ENCODE measurements at regions not wholly inside any gene's neighbourhood (a gene's known extent, or its start where the extent isn't known, plus 50 kb on each side); places are given as distances from the start of the nearest gene placed in this dataset.
"Not testable (repeated sequence)": the region's sequence is repeated elsewhere in the genome, so short reads cannot be mapped to it uniquely, and the experiment has no call there.

DNA sequence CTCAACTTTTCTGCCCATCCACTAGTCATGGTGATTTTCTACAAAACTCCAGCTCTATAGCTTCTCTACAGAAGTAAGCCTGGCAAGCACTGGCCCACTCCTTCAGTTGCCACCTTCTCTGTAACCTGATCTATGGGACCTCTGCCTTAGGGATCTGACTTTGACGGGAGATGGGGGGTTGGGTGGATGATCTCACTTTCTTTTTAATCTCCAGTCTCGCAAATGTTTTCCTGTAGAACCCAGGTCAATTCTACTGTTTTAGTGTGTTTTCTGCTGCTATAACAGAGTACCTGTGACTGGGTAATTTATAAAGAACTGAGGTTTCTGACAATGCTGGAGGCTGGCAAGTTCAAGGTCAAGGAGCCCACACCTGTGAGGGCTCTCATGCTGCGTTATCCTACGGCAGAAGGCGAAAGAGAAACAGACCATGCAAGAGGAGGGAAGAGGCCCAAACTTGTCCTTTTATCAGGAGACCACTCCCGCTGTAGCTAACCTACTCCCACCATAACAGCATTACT is 189.9 kb upstream of the THRB start:
- DNase-seq (ENCODE audit: low read depth in 2 of 2) = no peak

DNA sequence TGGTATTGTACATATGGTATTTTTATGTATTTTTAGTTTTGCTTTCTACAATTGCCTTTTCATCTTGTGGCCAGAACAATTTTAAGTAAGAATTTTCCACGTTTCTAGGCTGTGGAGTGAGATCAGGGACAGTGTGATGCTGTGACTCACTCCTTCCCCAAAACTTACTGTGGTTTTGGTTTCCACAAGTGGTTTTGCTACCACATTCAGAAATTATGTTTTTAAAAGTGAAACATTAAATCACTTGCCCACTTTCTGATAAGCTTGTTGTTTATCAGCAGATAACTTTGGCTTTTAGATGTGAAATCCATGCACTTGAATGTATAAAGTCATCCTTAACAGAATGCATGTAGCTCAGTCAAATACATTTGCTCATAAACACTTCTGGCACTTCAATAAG is 192.2 kb upstream of the THRB start:
- DNase-seq (ENCODE audit: low read depth in 2 of 2) = no peak

DNA sequence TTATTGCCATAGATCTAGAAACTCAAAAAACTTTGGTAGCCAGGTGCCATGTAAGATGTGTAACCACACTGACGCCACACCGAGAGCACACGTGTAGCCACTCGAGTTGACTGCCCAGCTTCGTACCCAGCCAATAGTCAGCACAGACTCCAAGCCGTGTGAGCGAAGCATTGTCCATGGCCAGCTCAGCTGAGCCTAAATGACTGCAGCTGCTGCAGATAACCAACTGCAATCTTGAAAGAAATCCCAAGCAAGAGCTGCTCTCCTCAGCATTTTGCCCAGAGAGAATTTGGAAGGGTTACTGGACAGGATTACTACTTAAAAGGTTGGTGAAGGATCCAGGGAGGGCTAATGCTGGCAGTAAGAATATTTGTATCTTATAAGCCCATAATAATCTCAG is 193.0 kb upstream of the THRB start:
- DNase-seq (ENCODE audit: low read depth in 2 of 2) = no peak

DNA sequence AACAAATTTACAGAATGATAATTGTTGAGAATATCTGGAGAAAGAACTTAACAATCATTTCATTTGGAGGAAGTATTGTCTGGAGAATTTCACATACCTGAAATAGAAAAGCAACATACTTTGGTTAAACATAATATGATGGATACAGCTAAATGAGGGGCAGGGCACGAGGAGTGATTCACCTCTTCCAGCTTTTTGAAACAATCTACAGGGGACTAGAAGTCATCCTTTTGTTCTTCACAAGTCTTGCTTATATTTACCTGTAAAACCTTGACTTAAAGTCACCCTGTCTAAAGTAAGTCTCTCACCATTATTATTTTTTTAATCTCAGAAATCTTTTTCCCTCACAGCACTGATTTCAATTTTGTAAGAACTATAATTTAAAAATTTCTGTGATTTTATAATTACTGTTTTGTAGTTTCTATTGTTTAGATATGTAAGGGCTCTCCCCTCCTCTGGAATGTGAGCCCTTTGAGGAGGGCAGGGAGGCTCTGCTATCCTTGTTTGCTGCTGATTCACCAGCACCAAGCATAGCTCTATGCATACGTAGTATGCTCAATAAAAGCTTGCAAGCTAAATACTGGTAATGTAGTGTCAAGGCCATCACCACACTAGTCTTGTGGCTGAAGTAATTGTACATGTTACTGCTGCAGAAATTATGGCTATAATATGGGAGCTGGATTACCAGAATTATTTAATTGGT is 193.9 kb upstream of the THRB start:
- DNase-seq (ENCODE audit: low read depth in 2 of 2) = no peak

DNA sequence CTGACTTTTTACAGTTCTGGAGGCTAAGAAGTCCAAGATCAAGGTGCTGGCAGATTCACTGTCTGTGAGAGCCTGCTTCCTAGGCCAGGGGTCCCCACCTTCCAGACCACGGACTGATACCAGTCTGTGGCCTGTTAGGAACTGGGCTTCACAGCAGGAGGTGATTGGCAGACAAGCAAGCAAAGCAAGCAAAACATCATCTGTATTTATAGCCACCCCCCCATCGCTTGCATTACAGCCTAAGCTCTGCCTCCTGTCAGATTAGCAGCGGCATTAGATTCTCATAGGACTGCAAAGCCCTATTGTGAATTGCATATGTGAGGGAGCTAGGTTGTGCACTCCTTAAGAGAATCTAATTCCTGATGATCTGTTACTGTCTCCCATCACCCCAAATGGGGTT is 194.7 kb upstream of the THRB start:
- DNase-seq (ENCODE audit: low read depth in 2 of 2) = no peak

DNA sequence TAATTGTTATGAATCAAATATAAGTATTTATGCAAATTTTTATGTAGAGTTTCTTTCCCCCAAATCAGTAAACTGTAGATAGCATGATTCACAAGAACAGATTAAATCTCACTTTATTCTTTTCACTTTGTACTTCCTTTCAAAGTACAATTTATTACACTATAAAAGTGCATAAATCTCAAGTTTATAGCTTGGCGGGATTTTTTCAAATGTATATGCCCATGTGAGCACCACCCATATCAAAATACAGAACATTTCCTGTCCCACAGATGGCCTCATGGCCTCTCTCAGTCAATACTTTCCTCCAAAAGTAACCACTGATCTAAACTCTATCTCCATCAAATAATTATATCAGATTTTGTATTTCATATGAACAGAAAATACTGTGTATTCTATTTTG is 196.1 kb upstream of the THRB start:
- no peak for DNase-seq (ENCODE audit: low read depth in 2 of 2)

DNA sequence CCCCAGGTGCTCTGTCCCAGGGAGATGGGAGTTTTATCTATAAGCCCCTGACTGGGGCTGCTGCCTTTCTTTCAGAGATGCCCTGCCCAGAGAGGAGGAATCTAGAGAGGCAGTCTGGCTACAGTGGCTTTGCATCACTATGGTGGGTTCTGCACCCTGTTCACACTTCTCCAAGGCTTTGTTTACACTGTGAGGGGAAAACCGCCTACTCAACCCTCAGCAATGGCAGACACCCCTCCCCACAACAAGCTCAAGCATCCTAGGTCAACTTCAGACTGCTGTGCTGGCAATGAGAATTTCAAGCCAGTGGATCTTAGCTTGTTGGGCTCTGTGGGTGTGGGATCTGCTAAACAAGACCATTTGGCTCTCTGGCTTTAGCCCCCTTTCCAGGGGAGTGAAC is 204.4 kb upstream of the THRB start:
- not testable (repeated sequence) for DNase-seq (ENCODE audit: low read depth in 2 of 2)

DNA sequence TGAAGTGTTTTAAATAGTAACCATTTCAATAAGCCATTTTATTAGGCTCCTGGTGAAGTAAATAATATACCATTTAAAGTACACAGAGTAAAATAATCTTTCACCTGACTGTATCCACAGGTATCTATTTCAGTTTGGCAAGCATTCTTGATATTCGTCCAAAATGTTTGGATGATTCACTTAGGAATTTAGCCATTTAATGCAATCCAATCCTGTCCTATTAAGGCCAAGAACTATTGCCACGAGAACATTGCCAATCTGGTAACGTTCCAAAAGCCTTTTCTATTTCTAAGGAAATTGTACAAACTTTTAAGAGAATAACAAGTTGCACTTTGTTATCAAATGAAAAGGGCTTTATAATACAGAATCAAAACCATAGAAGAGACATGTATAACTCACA is 209.8 kb upstream of the THRB start:
- no peak for DNase-seq (ENCODE audit: low read depth in 2 of 2)

DNA sequence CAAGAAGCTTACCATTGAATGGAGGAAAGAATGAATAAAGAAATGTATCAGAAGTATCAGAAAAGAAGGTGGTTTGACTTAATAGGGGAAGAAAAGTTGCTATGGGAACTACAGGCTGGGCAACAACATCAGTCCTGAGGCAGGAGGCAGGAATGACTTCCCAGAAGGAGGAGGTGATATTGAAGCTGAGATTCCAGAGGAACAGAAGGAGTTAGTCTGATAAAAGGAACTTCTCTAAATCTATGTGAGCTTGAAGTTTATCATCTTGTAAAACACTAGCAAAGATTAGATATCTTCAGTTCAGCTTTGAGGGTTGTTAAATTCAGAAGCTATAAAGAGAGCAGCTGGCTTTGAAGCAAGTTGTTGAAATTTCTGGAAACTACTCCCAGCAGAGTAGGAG is 213.3 kb upstream of the THRB start:
- no peak for DNase-seq (ENCODE audit: low read depth in 2 of 2)

DNA sequence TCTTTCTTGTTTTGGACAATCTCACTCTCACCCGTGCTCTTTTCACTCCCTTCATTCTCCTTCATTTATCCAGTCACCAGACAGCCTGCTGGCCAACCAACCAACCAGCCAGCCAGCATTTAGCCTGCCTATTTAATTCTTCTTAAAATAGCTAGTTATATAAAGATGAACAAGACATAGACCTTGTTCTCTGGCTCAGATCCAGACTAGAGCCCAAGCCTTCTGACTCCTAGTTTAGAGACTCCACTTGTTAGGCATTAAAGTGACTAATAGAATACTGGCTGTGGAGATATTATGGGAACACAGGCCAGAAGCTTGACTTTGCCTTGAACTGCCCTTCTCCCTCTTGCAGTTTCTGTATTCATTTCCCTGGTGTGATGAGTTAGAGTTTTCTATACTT is 215.3 kb upstream of the THRB start:
- DNase-seq (ENCODE audit: low read depth in 2 of 2) = no peak

DNA sequence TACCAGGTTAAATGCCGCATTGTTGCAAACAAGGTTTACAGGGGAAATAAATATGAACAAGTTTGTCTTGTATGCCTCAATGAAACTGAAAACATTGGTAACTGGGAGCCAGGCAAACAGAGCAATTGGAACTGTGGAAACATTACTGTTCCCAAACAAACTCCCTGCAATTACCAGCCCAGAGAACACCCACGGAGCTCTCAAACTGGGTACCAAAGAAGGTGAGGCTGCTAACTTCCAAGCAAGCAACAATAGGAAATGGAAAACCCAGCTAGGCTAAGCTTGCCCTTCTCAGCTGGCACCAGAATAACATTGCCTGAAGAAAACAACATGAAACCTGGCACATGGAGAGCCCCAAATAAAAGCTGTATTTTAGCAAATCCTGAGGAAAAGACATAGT is 218.9 kb upstream of the THRB start:
- DNase-seq (ENCODE audit: low read depth in 2 of 2) = no peak

DNA sequence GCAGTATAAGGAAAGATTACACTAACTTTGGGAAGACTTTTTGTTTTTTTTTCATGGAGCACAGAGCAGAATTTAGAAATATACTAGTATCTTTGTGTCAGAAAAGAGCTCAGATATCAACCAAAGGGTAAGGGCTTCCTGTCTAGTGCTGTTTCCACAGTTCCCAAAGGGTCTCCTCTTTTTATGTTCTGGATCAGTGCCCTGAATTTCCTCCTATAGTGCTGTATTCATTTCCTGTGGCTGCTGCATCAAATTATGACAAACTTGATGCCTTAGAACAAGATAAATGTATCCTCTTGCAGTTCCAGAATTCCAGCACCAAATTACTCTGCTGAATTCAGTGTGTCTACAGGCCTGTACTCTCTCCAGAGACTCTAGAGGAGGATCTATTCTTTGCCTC is 219.8 kb upstream of the THRB start:
- DNase-seq (ENCODE audit: low read depth in 2 of 2) = no peak

DNA sequence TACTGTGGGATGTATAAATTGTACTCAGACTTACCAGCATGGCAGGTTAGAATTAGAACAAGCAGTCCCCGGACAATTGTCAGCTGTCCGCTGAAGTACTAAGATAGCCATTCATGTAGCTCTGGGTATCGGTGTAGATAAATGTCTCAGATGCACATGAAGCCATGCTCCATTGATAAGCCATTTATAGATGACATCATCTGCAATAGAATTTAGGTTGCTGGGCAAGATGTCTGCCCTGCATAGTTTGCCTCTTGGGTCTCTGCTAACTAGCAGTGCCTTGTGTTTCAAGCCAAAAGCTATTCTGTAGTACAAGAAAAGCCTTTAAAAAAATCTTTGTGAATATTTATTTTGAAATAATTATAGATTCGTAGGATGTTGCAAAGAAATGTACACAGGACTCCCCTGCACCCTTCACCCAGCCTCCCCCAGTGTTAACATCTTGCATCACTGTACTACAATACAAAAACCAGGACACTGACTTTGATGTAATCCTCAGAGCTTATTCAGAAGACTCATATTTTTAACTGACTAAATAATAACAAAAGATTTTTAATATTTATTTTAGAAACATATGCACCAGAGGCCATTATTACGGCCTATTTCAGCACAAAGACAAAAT is 220.6 kb upstream of the THRB start:
- DNase-seq (ENCODE audit: low read depth in 2 of 2) = no peak

DNA sequence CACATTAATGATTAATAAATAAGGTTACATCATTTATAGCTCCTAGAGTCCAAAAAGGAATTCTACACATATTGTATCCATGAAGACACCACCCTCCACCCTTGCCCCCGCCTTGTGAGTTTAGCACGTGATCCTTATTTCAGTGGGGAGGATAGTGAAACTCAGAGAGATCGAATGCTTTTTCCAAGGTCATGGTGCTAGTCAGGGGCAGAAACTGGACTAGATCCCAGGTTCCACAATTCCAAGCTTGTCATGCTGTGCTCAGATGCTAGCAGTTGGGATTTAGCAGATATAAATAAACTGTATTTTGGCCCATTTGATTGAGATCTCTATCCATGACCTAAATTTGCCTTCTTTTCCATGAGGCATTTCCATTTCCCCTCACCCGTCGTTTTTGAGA is 227.4 kb upstream of the THRB start:
- DNase-seq (ENCODE audit: low read depth in 2 of 2) = no peak

DNA sequence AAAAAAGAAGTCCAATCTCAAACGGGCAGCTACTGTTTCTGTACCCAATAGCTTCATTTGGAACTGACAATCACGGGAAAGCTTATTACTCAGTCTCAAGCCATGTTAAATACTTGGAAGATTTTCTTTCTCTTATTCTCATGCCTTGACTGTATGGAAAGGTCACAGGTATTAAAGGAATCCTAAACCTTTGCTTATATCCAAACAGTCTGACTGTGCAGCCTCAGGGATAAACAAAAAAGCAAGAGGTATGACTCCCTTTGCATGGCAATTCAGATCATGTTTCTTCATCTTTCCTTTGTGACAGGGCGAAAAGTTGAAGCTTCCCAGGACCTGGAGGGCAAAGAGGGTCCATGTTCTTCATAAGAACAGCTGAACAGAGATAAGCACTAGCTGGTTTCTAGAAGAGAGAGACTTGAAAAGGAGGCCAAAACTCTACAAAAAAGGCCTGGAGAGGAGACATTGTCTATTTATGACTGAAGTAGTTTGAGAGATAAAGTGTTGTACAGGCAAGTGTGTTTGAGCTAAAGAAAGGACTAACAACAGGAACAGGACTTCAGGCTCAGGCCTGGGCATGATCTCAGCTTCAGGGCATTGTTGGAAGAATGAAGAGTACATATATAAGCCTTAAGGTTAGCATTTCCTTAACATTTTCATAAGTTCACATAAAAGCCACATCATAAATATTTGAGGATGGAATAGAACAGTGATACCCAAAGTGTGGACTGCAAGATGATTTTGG is 231.0 kb upstream of the THRB start:
- no peak for DNase-seq (ENCODE audit: low read depth in 2 of 2)

DNA sequence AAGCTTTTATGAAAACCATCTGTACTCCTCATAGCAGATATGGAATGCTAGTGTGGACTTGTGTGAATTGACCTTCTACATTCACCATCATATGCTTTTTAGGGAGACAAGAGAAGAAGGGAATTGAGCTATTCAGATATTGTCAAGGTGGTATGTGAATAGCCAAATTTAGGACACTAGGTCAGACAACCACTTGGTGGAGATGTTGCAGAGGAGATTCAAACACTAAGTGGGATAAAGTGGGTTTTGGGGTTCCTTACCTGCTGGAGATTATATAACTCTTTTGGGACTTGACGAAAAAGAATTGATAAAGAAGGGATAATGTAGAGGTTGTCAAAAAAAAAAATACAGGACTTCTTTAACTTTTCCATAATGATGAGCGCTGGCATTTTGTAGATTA is 231.8 kb upstream of the THRB start:
- no peak for DNase-seq (ENCODE audit: low read depth in 2 of 2)

DNA sequence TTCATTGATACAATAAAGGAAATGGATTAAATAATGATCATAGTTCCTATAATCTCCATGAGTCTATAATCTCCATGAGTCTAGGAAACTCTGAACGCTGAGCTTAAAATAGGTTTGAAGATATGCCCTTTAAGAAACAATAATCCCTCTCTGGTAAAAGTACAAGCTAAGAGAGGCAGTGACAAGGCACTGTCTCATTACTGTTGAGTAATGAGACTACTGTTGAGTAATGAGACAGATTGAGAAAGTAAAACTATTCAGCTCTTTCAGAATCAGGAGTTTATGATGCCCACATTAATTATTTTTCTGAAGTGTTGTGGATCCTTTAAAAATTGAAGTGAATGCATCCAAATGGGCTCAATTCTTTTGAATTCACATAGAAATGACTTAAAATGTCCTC is 235.5 kb upstream of the THRB start:
- DNase-seq (ENCODE audit: low read depth in 2 of 2) = no peak

DNA sequence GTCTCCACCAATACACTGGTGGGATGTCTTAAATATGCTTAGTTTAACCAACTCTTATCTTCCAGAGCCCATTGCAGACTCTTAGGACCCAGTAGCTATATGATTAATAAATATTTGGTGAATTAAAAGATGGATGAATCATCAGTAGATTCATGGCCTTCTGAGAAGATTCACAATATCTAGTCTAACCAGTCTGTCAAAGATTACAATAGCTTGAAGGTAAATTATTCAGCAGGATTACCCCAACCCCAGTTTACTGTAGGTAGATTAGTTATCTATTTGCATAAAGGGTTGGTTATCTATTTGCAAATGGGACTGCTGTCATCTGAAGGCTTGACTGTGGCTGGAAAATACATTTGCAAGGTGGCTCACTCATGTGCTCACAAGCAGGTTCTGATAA is 239.4 kb upstream of the THRB start:
- DNase-seq (ENCODE audit: low read depth in 2 of 2) = no peak

DNA sequence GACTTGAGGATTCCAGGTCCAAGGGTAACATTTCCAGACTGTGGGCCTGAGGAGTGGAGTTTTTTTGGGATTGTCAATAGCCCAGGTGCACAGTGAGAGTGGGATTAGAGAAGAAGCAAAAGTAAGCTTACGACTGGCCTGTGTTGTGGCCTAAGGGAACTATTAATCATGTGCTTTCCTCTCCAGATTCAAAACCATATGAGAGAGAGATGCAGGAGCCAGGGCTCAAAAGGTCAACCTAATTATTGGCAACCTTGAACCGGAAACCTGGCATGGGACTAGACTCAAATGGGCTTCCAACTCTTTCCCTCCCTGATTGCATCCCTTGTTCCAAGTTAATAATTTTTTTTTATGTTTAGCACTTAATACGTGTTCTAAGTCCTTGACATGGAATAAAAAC is 242.1 kb upstream of the THRB start:
- no peak for DNase-seq (ENCODE audit: low read depth in 2 of 2)

DNA sequence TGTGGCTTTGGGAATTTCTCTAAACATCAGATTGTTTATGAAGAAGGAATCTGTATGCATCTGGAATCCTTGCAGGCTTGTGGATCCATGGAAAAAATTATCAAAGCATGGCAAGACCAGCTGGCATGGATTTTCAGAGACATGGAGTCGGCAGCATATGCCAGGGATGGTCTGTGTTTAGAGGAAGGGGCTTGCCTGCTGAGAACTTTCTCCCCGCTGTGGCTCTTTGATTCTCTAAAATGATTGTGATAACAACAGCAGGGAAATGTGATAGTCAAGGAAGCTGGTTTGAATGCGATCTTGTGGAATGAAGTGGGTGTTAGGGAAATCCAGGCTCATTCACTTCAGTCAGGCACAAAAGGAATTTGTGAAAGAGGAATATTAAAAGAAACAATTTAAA is 245.7 kb upstream of the THRB start:
- no peak for DNase-seq (ENCODE audit: low read depth in 2 of 2)

DNA sequence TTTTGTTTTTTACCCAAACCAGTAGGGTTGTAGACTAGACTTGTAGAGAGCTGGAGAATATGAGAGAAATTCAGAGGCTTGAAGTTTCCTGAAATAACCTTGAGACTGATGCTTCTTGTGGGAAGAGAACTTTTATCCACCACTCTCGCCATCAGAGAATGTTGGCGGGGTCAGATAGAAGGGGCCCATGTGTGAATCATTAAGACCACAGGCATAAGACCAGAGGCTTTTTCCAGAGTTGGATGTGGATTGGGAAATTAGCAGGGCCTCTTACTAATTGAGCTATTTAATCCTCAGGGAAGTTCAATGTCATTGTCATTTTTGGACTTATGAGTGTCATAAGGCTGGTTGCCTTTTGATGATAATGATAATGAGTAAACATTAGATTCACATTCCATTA is 246.9 kb upstream of the THRB start:
- no peak for DNase-seq (ENCODE audit: low read depth in 2 of 2)

DNA sequence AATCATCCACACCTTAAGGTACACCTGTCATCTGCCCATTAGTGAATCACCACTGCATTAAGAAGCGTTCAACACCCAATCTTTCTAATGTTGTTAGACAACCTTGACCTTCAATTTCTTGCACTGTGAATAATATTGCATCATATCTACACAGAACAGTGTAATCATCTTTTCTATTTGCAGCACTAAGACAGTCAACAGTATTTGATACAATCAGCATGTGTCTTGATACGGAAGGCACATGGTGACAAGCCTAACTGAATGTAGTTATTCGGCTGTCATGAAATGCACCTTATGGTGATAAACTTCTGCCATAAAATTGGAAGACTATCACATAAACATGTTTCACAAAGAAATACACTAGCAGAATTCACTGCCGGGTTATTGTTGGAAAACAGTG is 253.9 kb upstream of the THRB start:
- DNase-seq (ENCODE audit: low read depth in 2 of 2) = no peak

DNA sequence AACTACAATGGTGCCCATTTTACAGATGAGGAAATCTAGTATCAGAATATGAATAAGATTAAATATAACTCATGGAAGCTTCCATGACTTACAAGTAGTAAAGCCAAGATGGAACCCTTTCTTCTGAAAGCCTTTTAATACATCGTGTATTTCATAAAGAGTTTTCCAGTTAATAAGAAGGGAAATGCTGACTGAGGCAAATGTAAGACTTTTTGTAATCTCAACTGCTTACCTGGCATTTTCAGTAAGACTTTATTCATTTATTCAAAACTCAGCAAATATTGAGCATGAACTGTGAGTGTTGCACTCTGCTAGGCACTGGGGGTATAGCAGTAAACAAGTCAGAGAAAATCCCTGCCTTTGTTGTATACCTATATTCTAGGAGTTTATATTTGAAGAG is 256.4 kb upstream of the THRB start:
- DNase-seq (ENCODE audit: low read depth in 2 of 2) = no peak

Data from dermis microvascular lymphatic vessel endothelial cell (primary cell).